ENCODE measurements at regions not wholly inside any gene's neighbourhood (a gene's known extent, or its start where the extent isn't known, plus 50 kb on each side); places are given as distances from the start of the nearest gene placed in this dataset.

DNA sequence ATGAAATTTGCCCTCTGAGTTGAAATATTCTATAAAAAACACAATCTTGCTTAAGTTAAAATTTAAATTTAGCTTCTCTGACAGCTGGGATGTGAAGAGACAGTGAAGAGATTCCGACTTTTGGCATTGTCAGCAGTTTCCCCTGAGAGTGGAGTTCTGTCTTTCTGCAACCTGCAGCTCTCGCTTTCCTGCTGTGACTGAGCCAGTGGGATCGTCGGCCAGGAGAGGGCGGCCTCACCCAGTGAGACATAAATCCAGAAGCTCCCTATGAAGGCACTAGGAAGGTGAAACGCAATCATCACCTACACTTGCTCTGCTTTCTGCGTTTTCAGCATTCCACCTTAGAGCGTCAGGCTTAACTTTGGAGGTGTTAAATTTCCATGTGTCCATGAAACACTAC lies 75.4 kb upstream of the HNMT start:
- TF ChIP-seq, protein P1, sequence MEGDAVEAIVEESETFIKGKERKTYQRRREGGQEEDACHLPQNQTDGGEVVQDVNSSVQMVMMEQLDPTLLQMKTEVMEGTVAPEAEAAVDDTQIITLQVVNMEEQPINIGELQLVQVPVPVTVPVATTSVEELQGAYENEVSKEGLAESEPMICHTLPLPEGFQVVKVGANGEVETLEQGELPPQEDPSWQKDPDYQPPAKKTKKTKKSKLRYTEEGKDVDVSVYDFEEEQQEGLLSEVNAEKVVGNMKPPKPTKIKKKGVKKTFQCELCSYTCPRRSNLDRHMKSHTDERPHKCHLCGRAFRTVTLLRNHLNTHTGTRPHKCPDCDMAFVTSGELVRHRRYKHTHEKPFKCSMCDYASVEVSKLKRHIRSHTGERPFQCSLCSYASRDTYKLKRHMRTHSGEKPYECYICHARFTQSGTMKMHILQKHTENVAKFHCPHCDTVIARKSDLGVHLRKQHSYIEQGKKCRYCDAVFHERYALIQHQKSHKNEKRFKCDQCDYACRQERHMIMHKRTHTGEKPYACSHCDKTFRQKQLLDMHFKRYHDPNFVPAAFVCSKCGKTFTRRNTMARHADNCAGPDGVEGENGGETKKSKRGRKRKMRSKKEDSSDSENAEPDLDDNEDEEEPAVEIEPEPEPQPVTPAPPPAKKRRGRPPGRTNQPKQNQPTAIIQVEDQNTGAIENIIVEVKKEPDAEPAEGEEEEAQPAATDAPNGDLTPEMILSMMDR (IDR thresholded peaks at IDR 0.05; ENCODE audit: insufficient read depth, low read length, poor library complexity, severe bottlenecking) = no peak
- no peak for TF ChIP-seq EZH2phosphoT487 (conservative IDR thresholded peaks at IDR 0.05; ENCODE audit: low read length)
